GM19023 (cell line): ENCODE measurements at regions not wholly inside any gene's neighbourhood (a gene's known extent, or its start where the extent isn't known, plus 50 kb on each side); places are given as distances from the start of the nearest gene placed in this dataset.
A peak's percentile ranks its signal among the peaks of the same experiment; 100 is the strongest.
"Not testable (repeated sequence)": the region's sequence is repeated elsewhere in the genome, so short reads cannot be mapped to it uniquely, and the experiment has no call there.

Source experiments
- ATAC-seq: cut with Tn5 transposase; IDR thresholded peaks from one replicate; pipeline ENCODE4 v1.9.1; 2021; ENCODE audit warnings: mild to moderate bottlenecking, moderate library complexity; ENCODE audit not compliant: unreplicated experiment

DNA sequence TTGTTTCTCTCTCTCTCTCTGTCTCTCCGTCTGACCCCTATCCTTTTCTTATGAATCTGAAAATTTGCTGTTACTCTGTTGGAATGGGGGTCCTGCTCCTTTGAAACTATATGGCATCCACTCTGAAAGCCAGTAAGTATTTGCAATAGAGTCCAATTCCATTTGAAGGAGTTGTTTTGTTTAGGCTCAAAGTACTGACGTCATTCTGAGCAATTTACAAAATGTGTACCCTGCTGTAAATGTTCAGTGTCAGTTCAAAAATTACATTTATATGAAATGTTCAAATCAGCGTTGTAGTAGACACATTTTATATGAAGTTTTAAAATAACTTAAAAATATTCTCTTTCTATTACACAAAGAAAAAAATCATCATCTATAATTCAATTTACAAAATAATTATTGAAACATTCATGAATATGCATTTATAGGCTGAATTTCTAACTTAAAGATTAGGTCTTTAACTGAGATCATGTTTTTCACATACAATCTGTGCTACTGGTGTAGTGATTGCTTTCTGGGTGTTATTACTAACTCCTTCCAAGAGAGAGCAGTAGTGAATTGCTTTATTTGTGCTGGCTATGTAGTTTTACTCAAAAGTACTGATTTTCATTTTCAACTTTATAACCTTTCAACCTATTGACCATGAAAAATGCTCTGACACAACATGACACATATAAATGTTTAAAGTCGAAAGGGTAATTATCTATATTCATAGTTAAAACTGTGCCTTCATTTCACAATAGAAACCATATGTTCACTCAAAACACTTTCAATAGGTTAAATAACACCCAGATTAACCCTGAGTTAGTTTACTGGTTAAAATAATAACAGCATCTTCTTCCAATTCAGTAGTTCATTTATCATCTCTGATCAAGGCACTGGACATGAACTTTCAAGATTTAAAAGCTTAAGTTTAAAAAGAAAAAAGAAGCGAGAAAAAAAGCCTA lies 253.1 kb upstream of the ADGRL4 start:
- no peak for ATAC-seq

DNA sequence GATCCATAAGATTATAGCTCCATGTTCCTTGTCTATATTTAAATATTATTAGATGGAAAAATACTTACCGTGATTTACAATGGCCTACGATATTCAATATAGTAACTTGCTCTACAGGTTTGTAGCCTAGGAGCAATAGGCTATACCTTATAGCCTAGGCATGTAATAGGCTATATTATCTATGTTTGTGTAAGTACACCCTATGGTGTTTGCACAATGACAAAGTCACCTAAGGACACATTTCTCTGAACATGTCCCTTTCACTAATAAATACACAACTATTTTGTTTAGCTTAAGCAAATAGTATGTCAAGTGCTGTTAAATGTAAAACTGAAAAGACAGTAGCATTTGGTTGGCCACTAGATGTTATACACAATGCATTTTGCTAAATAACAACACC lies 248.9 kb upstream of the ADGRL4 start:
- ATAC-seq, result no peak

DNA sequence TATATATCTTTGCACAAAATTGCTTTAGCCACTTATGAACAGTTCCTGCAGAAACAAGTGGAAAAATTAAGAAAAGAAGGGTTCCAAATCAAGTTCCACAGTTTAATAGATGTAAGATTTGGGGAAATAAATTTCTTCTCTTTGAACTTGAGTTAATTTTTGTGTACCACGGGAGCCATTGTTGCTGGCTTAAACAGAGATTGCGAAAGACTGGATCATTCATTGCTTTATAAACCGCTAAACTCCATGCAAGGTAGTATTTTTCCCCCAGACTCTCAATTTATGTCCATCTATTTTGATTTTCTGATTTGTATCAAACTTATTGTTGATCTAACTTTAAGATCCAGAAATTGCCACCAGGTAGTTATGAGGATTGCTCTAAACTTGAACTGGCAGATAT lies 246.1 kb upstream of the ADGRL4 start:
- no peak for ATAC-seq

DNA sequence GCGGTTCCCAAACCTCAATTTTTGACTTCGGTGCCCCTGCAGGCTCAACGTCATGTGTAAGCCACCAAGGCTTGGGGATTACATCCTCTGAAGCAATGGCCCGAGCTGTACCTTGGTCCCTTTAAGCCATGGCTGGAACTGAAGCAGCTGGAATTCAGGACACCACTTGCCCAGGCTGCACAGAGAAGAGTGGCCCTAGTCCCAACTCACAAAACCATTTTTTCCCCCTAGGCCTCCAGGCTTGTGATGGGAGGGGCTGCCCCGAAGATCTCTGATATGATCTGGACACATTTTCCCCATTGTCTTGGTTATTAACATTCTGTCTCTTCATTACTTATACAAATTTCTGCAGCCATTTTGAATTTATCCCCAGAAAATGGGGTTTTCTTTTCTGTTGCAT lies 233.3 kb upstream of the ADGRL4 start:
- ATAC-seq, result no peak

DNA sequence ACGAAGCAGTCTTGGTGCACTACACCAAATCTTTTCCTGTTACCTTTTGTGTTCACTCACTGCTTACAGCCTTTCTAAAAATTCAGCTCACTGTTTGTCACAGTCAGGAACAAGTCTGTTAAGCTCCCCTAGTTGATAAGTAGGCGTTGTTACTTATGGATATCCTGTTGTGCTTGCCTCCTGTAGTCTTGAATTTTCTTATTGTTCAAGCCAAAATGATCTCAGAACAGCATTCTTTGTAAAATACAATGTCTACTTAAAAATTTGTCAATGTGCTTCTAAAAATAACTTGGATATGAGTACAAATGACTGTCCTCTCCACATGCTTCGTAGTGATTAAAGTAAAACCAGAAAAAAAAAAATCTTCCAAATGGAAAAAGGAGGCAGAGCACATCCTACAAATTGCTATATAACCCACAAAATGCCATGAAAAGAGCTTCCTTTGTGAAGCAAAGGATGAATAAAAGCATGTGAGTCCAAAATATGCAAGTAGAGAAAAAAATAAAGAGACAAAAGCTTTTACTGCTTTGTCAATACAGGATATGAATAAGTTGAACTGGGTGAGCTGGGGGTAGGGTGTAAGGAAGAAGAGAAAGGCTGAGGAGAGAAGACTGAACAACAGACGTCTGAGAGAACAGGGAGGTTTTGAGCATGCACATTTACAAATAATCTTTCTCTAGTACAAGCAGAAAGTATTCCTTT lies 228.9 kb upstream of the ADGRL4 start:
- no peak for ATAC-seq

DNA sequence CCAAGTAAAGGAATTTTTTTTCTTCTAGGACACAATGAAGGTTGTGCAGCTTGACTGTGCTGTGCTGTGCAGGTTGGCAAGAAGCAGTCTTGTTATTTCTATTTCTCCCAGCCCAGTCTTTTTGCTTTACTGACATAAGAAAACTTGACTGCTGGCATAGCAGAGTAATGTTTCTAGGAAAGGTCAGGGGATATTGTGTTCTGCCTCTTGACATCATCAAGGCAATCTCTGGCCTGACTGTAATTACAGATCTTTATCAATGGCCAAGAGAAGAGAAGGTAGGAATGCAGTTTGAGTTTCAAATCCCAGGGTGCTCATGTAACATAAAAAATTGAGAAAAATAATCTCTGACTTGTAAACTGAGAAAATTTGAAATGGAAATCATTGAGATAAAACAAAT lies 226.3 kb upstream of the ADGRL4 start:
- ATAC-seq, result no peak

DNA sequence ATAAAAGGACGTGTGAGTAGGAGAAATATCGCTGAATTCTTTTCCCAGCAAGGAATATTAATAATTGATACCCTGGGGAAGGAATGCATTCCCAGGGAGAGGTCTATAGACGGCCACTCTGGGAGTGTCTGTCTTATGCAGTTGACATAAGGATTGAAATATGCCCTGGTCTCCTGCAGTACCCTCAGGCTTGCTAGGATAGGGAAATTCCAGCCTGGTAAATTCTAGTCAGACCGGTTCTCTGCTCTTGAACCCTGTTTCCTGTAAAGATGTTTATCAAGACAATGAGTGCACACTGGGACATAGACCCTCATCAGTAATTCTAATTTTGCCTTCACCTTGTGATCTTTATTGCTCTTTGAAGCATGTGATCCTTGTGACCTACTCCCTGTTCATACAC lies 224.2 kb upstream of the ADGRL4 start:
- ATAC-seq, result not testable (repeated sequence)

DNA sequence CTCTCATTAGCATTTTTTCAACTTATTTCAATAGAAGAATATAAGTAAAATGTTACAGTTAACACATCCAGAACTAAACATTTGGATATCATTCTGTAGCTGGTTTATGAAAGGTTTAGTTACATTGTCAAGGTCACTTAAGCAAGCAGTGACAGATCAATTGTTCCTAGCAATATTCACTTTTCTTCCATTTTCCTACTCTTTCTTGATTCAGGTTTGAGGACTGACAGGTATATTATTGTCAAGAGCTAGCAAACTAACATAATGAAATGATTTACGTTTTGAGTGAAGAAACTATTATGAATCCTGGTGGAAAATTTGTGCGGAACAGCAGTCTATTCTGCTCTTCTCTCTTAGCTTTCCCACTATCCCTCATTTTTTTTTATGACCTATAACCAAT lies 220.4 kb upstream of the ADGRL4 start:
- ATAC-seq, result no peak

DNA sequence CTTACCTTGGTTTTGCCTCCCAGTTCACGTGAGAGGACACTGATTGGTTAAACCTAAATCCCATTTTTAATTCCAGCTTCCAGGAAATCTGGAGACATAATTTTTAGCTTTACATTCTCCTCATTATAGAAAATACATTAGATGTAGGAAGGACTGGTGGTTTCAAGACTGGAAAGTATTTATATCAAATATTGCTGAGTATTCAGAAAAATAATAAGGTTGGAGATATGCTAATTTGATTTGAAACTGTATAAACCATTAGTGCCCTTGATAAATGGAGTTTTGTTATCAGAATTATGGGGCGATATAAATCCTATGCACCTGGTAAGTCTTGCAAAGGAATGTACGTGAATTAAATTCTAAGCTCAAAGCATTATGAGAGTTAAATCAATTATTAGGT lies 218.0 kb upstream of the ADGRL4 start:
- no peak for ATAC-seq

DNA sequence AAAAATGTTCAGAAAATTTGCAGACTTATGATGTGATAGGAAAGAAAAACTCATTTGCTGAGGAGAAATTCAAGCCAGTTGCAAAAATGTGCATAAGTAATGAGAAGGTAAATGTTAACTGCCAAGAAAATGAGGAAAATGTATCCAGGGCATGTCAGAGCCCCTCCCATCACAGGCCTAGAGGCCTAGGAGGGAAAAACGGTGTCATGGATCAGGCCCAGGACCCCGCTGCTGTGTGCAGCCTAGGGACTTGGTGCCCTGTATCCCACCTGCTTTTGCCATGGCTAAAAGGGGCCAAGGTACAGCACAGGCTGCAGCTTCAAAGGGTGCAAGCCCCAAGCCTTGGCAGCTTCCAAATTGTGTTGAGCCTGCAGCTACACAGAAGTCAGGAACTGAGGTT lies 214.0 kb upstream of the ADGRL4 start:
- no peak for ATAC-seq

DNA sequence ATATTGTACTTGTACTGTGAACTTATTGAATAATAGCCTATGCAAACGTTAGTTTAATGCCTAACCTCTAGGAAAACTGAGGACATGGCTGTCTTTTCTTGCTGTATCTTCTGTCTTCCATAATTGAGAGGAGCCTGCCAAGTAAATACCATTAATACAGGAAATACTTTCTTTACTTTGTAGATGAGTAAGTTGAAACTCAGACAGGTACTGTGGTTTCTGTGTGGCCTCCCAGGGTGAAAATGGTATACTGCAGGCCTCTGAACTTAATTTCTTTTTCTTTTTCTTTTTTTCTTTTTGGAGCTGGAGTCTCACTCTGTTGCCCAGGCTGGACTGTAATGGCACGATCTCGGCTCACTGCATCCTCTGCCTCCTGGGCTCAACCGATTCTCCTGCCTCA lies 208.8 kb upstream of the ADGRL4 start:
- no peak for ATAC-seq

DNA sequence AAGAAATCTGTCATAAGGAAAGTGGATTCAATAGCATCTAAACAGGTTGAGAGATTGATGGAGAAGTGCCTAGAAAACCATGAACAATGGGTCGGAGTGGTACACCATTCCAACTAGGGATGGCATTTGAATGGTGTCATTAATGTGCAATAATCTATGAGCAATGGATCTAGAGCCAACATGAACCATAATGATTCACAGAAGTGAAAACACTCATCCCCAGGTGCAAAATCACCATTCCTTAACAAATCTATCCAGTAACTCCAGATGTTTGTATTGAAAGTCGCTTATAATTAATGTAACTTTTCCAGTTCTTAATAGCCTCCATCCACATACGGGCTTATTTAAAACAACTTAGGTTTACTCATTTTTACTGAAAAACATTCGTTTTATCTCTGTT lies 201.3 kb upstream of the ADGRL4 start:
- no peak for ATAC-seq

DNA sequence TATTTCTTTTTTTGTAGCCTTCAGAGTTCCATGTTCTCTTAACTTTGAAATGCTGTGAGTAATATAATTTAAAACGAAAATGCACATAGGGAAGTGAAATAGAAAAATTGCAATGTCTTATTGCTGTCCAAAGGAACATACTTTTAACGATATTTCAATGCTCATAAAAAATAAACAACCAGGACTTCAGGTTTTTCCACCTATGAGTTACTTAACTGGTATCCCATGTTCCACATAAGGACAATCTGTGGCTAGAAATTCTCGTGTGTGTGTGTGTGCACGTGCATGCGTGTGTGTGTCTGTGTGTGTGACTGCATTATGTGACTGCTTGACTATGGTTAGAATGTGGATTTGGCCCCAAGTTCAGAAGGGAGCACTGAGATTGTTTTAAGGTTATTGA lies 200.8 kb upstream of the ADGRL4 start:
- ATAC-seq, result no peak

DNA sequence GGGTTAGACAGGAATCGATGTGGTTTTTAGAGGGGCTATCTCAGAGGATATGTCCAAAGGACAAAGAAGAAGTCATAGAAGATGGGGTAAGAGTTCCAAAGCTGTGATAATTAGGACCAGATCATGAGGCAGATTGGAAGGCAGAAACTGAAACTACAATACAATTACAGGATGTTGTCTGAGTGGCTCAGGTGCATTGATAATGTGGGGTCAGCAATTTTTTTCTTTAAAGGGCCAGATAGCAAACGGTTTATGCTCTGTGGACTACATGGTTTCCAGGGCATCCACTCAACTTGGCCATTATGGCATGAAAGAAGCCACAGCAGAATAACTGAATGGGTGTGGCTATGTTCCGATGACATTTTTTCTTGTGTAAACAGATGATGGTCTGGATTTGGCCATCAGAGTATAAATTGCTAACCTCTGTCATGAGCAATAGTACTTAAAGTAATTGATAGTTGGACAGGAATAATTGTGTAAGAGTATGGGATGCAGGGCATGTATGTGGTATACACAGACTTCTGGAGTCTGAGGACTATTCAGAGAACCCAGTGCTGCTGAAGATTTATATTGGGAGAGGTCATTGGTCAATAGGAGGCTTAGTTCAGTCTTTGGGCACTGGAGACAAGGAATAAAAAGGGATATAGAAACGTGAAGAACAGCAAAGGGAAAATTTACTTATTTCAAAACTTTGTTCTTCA lies 198.4 kb upstream of the ADGRL4 start:
- ATAC-seq, result no peak

DNA sequence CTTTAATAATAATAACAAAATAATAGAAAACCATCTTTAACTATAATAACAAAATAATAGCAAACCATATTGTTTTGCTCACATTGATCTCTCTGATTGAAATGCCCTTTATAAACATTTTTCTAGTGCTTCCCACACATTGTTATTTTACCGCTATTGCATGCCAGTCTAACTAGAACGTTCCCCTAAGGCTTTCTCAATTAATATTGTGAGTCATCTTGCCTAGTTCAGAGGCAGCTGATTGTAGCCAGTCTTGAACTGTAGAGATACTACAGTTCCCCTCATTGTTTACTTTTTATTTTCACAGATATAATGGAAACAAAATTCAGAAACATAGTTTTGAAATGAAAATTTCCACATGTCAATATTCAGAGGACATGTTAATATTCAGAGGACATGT lies 192.3 kb upstream of the ADGRL4 start:
- no peak for ATAC-seq

DNA sequence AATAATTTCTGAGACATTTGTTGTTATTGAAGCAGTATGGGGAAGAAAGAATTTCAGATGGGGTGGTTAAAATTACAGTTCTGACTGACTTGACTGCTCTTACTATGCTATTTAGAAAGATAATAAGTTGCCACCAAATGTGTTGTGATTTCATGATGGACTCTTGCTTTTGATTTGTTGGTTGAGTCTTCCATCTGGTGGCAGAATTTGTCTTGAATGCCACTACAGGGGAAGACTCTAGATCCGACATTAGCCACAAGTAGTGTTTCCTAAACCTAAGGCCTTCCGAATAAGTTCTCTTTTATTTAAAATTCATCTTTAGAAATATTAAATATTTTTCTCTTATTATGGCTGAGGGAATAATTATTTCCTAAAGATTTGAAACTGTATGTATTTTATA lies 190.9 kb upstream of the ADGRL4 start:
- no peak for ATAC-seq

DNA sequence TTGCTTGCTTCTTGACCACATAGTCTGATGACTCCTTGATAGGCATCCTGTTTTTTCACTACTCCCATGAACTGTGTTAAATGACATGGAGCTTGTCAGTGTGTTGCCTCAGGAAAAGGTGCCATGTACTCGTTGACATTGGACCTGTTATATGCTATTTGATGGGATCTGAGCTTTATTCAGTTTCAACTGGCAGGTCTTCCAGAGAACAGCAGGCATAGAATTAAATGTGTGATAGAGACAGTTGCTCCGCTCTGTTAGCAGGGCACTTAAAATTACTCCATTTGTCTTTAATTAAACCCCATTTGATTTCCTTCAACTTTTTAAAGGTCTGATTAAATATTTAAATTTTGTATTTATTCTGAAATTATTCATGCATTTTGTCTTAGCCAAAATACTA lies 189.7 kb upstream of the ADGRL4 start:
- no peak for ATAC-seq

DNA sequence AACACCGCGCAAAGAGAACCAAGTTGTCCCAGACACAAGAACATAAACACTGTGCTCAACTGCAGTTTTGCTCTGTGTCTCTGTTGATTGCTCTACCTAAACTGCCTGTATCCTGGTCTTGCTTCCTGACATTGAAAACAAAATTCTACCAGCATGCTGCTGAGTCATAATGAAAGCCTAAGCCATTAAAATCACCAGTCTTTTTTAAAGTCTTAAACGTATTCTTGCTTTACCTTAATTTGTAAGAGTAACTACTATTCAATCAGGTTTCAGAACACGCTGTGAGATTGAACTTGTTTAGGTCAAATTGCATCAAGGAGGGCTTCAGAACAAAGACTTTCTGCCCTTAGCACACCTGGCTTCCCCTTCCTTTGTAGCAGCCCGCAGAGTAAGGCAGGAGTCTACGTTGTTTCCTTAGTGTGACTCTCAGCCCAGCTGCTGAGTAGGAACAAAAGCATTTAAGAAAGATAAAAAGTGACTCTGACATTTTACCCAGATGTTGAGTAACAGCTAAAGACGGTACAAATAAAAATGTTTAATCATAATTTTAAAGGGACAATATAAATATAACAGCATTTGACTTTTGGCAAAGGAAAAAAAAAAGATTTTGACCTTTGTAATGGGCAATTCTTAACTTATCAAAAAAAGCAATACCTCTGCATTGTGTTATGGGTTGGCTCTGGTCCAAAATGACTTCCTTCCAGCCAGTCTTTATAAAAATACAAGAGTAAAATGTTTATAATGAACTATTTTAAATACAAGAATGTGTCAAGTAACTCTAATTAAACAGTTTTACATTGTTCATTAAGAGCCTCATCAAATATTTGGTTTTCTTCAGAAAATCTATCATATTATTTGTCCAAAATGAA lies 186.9 kb upstream of the ADGRL4 start:
- ATAC-seq, result peak; percentile 47

DNA sequence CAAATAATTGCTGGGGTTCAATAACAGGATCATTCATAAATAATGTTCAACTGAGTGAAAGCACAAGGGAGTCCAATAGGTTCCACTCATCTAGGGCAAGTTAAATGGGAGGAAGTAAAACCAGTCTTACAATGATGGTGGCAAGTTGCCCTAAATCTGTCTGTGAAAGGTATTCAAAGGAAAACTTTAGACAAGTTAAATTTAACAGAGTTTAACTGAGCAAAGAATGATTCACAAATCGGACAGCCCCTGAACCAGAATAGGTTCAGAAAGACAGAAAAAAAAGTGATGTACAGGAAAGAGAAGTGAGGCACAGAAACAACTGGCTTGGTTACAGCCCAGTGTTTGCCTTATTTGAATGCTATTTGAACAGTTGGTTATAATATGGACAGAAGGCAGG lies 183.5 kb upstream of the ADGRL4 start:
- ATAC-seq, result peak; percentile 41

DNA sequence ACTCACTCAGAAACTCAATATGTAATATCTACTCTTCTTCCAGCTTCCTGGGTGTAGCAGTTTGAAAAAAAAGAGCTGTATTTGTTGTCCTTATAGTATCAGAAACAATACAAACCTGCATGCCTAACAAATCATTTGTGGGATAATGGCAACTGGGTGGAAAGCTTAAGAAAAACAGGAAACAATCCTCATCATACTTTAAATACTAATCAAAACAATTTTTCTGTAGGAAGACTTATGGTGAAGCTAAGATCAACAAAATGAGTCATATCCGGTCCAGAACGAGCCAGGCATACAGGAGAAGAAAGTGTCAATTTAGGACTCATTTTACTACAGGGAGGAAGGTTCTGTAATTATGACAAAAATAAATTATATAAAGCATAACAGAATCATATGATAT lies 181.8 kb upstream of the ADGRL4 start:
- ATAC-seq, result no peak

DNA sequence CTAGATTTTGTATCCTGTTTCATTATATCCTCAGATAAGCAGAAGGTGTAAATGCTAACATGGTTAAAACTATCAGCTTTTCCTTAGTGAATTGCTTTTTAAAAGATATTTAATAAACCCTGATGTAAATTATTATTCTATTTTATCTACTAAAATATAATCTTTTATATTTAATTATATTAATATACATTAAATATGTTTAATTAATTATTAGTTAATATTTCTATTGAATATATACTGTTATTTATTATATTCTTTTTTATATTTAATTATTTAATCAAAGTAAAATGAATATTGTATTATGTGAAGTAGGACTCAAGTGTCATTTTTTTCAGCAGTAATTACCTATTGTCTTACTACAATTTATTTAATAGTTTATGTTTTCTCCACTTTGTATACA lies 179.7 kb upstream of the ADGRL4 start:
- no peak for ATAC-seq
